H1 (cell line): ENCODE measurements at regions not wholly inside any gene's neighbourhood (a gene's known extent, or its start where the extent isn't known, plus 50 kb on each side); places are given as distances from the start of the nearest gene placed in this dataset.

Experiments used
- CTCF ChIA-PET: fragments of 300-600 bp; sonication (Branson Sonifier 250); formaldehyde crosslinking; loops from one replicate; lab custom pipeline; 2021; ENCODE audit not compliant: partially characterized antibody; lab: Charles Lee
- POLR2A ChIA-PET: fragments of 300-600 bp; sonication (Branson Sonifier 250); formaldehyde crosslinking; loops from one replicate; lab custom pipeline; 2021; ENCODE audit warnings: inconsistent platforms; ENCODE audit not compliant: partially characterized antibody; lab: Charles Lee
- DNase-seq, 2 experiments: peaks; one replicate each; pipeline versions ENCODE4 v3.0.0 to v3.0.0-alpha.2; 2010 to 2022; ENCODE audit warnings: low spot score in 2 of 2, low read depth in 1 of 2, mixed read lengths in 1 of 2
- FAIRE-seq: peaks from 2 replicates; lab custom pipeline; 2011; peaks lifted over from hg19 to GRCh38; lab: Jason Lieb, UNC
- H2AFZ ChIP-seq: 2 replicates; pipeline ENCODE4 v1.8.1; 2012; ENCODE audit warnings: low read length, inconsistent platforms
- H2AK5ac ChIP-seq: 2 replicates; pipeline ENCODE4 v1.6.1; 2013; ENCODE audit warnings: low read depth, low read length
- H2BK120ac ChIP-seq: replicated peaks from 2 replicates; pipeline ENCODE3; 2013; ENCODE audit warnings: low read depth, low read length, inconsistent platforms
- H2BK12ac ChIP-seq: 2 replicates; pipeline ENCODE4 v1.6.1; 2013; ENCODE audit warnings: low read depth, low read length
- H2BK15ac ChIP-seq: 2 replicates; pipeline ENCODE4 v1.6.1; 2013; ENCODE audit warnings: low read length
- H2BK20ac ChIP-seq: 2 replicates; pipeline ENCODE4 v1.6.1; 2013; ENCODE audit warnings: low read length
- H2BK5ac ChIP-seq: 2 replicates; pipeline ENCODE4 v1.6.1; 2013; ENCODE audit warnings: low read depth, low read length
- H3K14ac ChIP-seq: 2 replicates; pipeline ENCODE4 v1.6.1; 2013; ENCODE audit warnings: inconsistent platforms; ENCODE audit not compliant: insufficient read length
- H3K18ac ChIP-seq: 2 replicates; pipeline ENCODE4 v1.6.1; 2013; ENCODE audit warnings: low read length; ENCODE audit errors: extremely low read depth
- H3K23ac ChIP-seq: 2 replicates; pipeline ENCODE4 v1.6.1; 2013; ENCODE audit warnings: inconsistent platforms; ENCODE audit not compliant: insufficient read length
- H3K23me2 ChIP-seq: 2 replicates; pipeline ENCODE4 v1.6.1; 2013; ENCODE audit warnings: low read depth, low read length
- H3K27ac ChIP-seq: 2 replicates; pipeline ENCODE4 v1.6.1; 2011; ENCODE audit warnings: low read depth, low read length, inconsistent platforms
- H3K27me3 ChIP-seq, 4 experiments: replicated peaks in 1 of 4; 1 replicate in 1 of 4; 2 replicates in 3 of 4; pipeline versions ENCODE4 v1.6.1 to v1.8.1; 2011 to 2013; ENCODE audit warnings: low read length in 3 of 4, mild to moderate bottlenecking in 3 of 4, inconsistent platforms in 2 of 4, mixed read lengths in 2 of 4, moderate library complexity in 1 of 4; ENCODE audit not compliant: control insufficient read depth in 3 of 4, insufficient read depth in 3 of 4; ENCODE audit errors: extremely low read depth in 1 of 4
- H3K36me3 ChIP-seq, 4 experiments: 2 replicates each; pipeline versions ENCODE4 v1.6.1 to v1.8.1; 2011 to 2013; ENCODE audit warnings: mild to moderate bottlenecking in 4 of 4, low read length in 3 of 4, moderate library complexity in 2 of 4, control low read depth in 1 of 4, inconsistent platforms in 1 of 4; ENCODE audit not compliant: insufficient read depth in 4 of 4, control insufficient read depth in 2 of 4
- H3K4ac ChIP-seq: replicated peaks from 2 replicates; pipeline ENCODE3; 2013; ENCODE audit warnings: low read length, low read depth, mixed read lengths, inconsistent platforms; ENCODE audit not compliant: insufficient read length
- H3K4me1 ChIP-seq, 4 experiments: replicated peaks in 1 of 4; 1 replicate in 1 of 4; 2 replicates in 3 of 4; pipeline versions ENCODE4 v1.6.1 to v1.8.1; 2011 to 2013; ENCODE audit warnings: low read length in 3 of 4, inconsistent platforms in 2 of 4, mixed read lengths in 1 of 4; ENCODE audit not compliant: insufficient read depth in 4 of 4, control insufficient read depth in 3 of 4
- H3K4me2 ChIP-seq, 2 experiments: 2 replicates each; pipeline versions ENCODE4 v1.6.1 to v1.8.1; 2011 to 2013; ENCODE audit warnings: low read depth in 2 of 2, low read length in 2 of 2, control low read depth in 1 of 2, inconsistent platforms in 1 of 2, mild to moderate bottlenecking in 1 of 2; ENCODE audit not compliant: insufficient read depth in 1 of 2
- H3K4me3 ChIP-seq, 4 experiments: fragments of 200-600, 300-600 bp in 1 of 4; sonication (generic), shearing (Covaris generic), sonication (Bioruptor Twin) in 1 of 4; 2 replicates each; pipeline versions ENCODE4 v1.5.1 to v1.8.1; 2011 to 2016; ENCODE audit warnings: low read length in 4 of 4, low read depth in 3 of 4, control low read depth in 2 of 4, inconsistent platforms in 2 of 4, mild to moderate bottlenecking in 2 of 4, mixed read lengths in 1 of 4, moderate library complexity in 1 of 4; ENCODE audit not compliant: insufficient read depth in 2 of 4; ENCODE audit errors: extremely low read depth in 1 of 4
- H3K56ac ChIP-seq: replicated peaks from 2 replicates; pipeline ENCODE3; 2013; ENCODE audit warnings: low read depth, mild to moderate bottlenecking, mixed read lengths, low read length, inconsistent platforms; ENCODE audit not compliant: insufficient read length
- H3K79me1 ChIP-seq: 2 replicates; pipeline ENCODE4 v1.6.1; 2013; ENCODE audit warnings: low read depth, low read length, control low read depth
- H3K79me2 ChIP-seq, 2 experiments: 2 replicates each; pipeline versions ENCODE4 v1.6.1 to v1.8.1; 2012 to 2013; ENCODE audit warnings: low read length in 2 of 2, mild to moderate bottlenecking in 2 of 2, inconsistent platforms in 1 of 2; ENCODE audit not compliant: insufficient read depth in 2 of 2, control insufficient read depth in 1 of 2
- H3K9ac ChIP-seq, 4 experiments: replicated peaks in 1 of 4; 1 replicate in 1 of 4; 2 replicates in 3 of 4; pipeline versions ENCODE4 v1.6.1 to v1.8.1; 2011 to 2013; ENCODE audit warnings: low read depth in 3 of 4, low read length in 3 of 4, control low read depth in 2 of 4, mild to moderate bottlenecking in 2 of 4, moderate library complexity in 2 of 4, inconsistent platforms in 1 of 4; ENCODE audit errors: extremely low read depth in 1 of 4
- H3K9me3 ChIP-seq, 2 experiments: 2 replicates each; pipeline versions ENCODE4 v1.6.1 to v1.8.1; 2012 to 2013; ENCODE audit warnings: mild to moderate bottlenecking in 2 of 2, moderate library complexity in 2 of 2, control low read depth in 1 of 2, inconsistent platforms in 1 of 2, low read depth in 1 of 2, low read length in 1 of 2, mixed read lengths in 1 of 2; ENCODE audit not compliant: insufficient read depth in 2 of 2
- H4K20me1 ChIP-seq, 2 experiments: replicated peaks in 1 of 2; 2 replicates each; pipeline versions ENCODE3 to v1.8.1; 2011 to 2013; ENCODE audit warnings: inconsistent platforms in 2 of 2, low read length in 2 of 2, mild to moderate bottlenecking in 1 of 2; ENCODE audit not compliant: insufficient read depth in 2 of 2, control insufficient read depth in 1 of 2
- H4K5ac ChIP-seq: 2 replicates; pipeline ENCODE4 v1.6.1; 2013; ENCODE audit warnings: low read length, low read depth, mixed read lengths, inconsistent platforms; ENCODE audit not compliant: insufficient read length
- H4K8ac ChIP-seq: 2 replicates; pipeline ENCODE4 v1.8.0; 2013; ENCODE audit warnings: mild to moderate bottlenecking, moderate library complexity, low read length, inconsistent platforms; ENCODE audit not compliant: insufficient read depth; ENCODE audit errors: extremely low read depth
- H4K91ac ChIP-seq: replicated peaks from 2 replicates; pipeline ENCODE3; 2013; ENCODE audit warnings: low read length, mixed read lengths, inconsistent platforms; ENCODE audit not compliant: insufficient read length
- ATF2 ChIP-seq: IDR thresholded peaks from 2 replicates; pipeline ENCODE4 v1.6.1; 2012; ENCODE audit warnings: low read length, inconsistent platforms
- CBX5 ChIP-seq: fragments of 300-800, 300-1000 bp; sonication (generic); IDR thresholded peaks from 2 replicates; pipeline ENCODE4 v1.7.1; 2016; ENCODE audit warnings: antibody characterized with exemption, low read length, low read depth
- CBX8 ChIP-seq: fragments of 300-800, 300-1000 bp; sonication (generic); IDR thresholded peaks from 2 replicates; pipeline ENCODE4 v1.7.1; 2016; ENCODE audit warnings: low read depth, low read length, borderline replicate concordance
- CEBPB ChIP-seq: IDR thresholded peaks from 2 replicates; pipeline ENCODE4 v1.6.1; 2012; ENCODE audit warnings: low read depth, low read length
- CHD2 ChIP-seq: IDR thresholded peaks from 2 replicates; pipeline ENCODE4 v1.6.1; 2012; ENCODE audit warnings: low read length, improper control_type of control experiment
- EZH2 ChIP-seq: fragments of 200-600 bp; sonication (generic); IDR thresholded peaks from 2 replicates; pipeline ENCODE4 v1.7.1; 2012; ENCODE audit warnings: low read depth, mild to moderate bottlenecking, moderate library complexity, low read length, inconsistent platforms; ENCODE audit not compliant: severe bottlenecking
- HDAC2 ChIP-seq, 2 experiments: fragments of 300-600 bp in 1 of 2; sonication (generic) in 1 of 2; IDR thresholded peaks; 2 replicates each; pipeline ENCODE4 v1.6.1; 2011 to 2012; ENCODE audit warnings: low read depth in 2 of 2, low read length in 2 of 2, mild to moderate bottlenecking in 2 of 2, moderate library complexity in 2 of 2, borderline replicate concordance in 1 of 2, inconsistent platforms in 1 of 2
- PHF8 ChIP-seq: fragments of 200-600 bp; sonication (generic); conservative IDR thresholded peaks from 2 replicates; pipeline ENCODE4 v1.7.1; 2012; ENCODE audit warnings: low read depth, mild to moderate bottlenecking, inconsistent platforms, low read length, moderate library complexity
- RAD21 ChIP-seq, 2 experiments: IDR thresholded peaks in 1 of 2; conservative IDR thresholded peaks in 1 of 2; 2 replicates each; pipeline ENCODE4 v1.6.1; 2011; ENCODE audit warnings: low read depth in 2 of 2, low read length in 2 of 2, improper control_type of control experiment in 1 of 2, inconsistent platforms in 1 of 2, mild to moderate bottlenecking in 1 of 2, moderate library complexity in 1 of 2
- SIX5 ChIP-seq: IDR thresholded peaks from 2 replicates; pipeline ENCODE4 v1.6.1; 2011; ENCODE audit warnings: mild to moderate bottlenecking, low read depth, low read length
- SRF ChIP-seq: IDR thresholded peaks from 2 replicates; pipeline ENCODE4 v1.6.1; 2011; ENCODE audit warnings: mild to moderate bottlenecking, low read depth, low read length, moderate library complexity
- ZNF274 ChIP-seq: IDR thresholded peaks from 2 replicates; pipeline ENCODE4 v1.7.0; 2012; ENCODE audit warnings: low read length, borderline replicate concordance; ENCODE audit errors: extremely low read depth
- WGBS, 2 experiments: shearing (Covaris generic) in 1 of 2; methylation state at CpG; one replicate each; pipeline versions ENCODE4 v1.1.6 to v1.1.7; 2013 to 2015; ENCODE audit warnings: low lambda C conversion rate in 2 of 2, mixed read lengths in 2 of 2, inconsistent platforms in 1 of 2, low coverage in 1 of 2, missing lambda C conversion rate in 1 of 2; ENCODE audit not compliant: insufficient replicate concordance in 2 of 2, insufficient coverage in 1 of 2, insufficient read length in 1 of 2; ENCODE audit errors: extremely low coverage in 1 of 2, missing lambda C conversion rate in 1 of 2; 5-methylcytosine and 5-hydroxymethylcytosine counted together

- H4K8ac ChIP-seq = no peak overlapping the region
- no peak overlapping the region for H3K4me2 ChIP-seq
- H3K18ac ChIP-seq = no peak overlapping the region
- H3K14ac ChIP-seq = no peak overlapping the region
- H4K91ac ChIP-seq = no peak overlapping the region
- no peaks in the 10 kb centered on the region for H3K23me2 ChIP-seq
- H3K23ac ChIP-seq = no peak overlapping the region
- WGBS, 2 experiments = 88% methylated on average over 4 of the region's 4 CpGs; no CpG with 5 or more reads in 1 of the 2 experiments
- no peak overlapping the region for H2AFZ ChIP-seq
- no peaks in the 10 kb centered on the region for H3K9me3 ChIP-seq
- H4K5ac ChIP-seq = no peak overlapping the region
- H4K20me1 ChIP-seq = no peaks in the 10 kb centered on the region
- H3K36me3 ChIP-seq = no peaks in the 10 kb centered on the region
- no peak overlapping the region for H2BK120ac ChIP-seq
- no peak overlapping the region for H3K4ac ChIP-seq
- no peaks in the 10 kb centered on the region for H3K79me2 ChIP-seq
- ChIA-PET POLR2A (no interaction called here), CTCF (interaction anchor here (0.8 kb wide), 1 partner anchor 9 kb away, joined by 3 read pairs; no protein-coding TSS in a partner anchor)
- no peak overlapping the region for H3K4me3 ChIP-seq
- H3K4me1 ChIP-seq = peaks cover 0 to 2% (median under 1%) of the 10 kb centered on the region in 4 experiments; a peak in 2 of 7 replicates
- DNase-seq (no peak), FAIRE-seq (no peak)
- H2AK5ac ChIP-seq = no peak overlapping the region
- no peak overlapping the region for H3K9ac ChIP-seq
- no peak overlapping the region for H3K27ac ChIP-seq
- no peak overlapping the region for H2BK20ac ChIP-seq
- H3K79me1 ChIP-seq = no peaks in the 10 kb centered on the region
- H2BK5ac ChIP-seq = no peak overlapping the region
- no peak overlapping the region for H2BK15ac ChIP-seq
- no peak for TF ChIP-seq ZNF274
- TF ChIP-seq SIX5 = no peak
- TF ChIP-seq EZH2 = no peak
- no peak for TF ChIP-seq ATF2
- TF ChIP-seq CBX8 = no peak
- no peak for TF ChIP-seq SRF
- TF ChIP-seq PHF8 = no peak
- TF ChIP-seq CBX5 = no peak
- no peak for TF ChIP-seq CHD2
- no peak for TF ChIP-seq CEBPB
- TF ChIP-seq HDAC2 (IDR thresholded peaks at IDR 0.05; ENCODE audit: borderline replicate concordance in 1 of 2, low read depth in 2 of 2, low read length in 2 of 2) = no peak
- no peak for TF ChIP-seq RAD21 (IDR thresholded peaks at IDR 0.05 in 1 of 2, conservative IDR thresholded peaks at IDR 0.05 in 1 of 2; ENCODE audit: low read depth in 2 of 2, low read length in 2 of 2)
- no peak overlapping the region for H2BK12ac ChIP-seq
- H3K27me3 ChIP-seq = no peaks in the 10 kb centered on the region
- no peak overlapping the region for H3K56ac ChIP-seq
Observed at GRCh38 chr13:47843005-47843404, 158.1 kb downstream of the SUCLA2 start.
